GM04504 (cell line): ENCODE measurements at regions not wholly inside any gene's neighbourhood (a gene's known extent, or its start where the extent isn't known, plus 50 kb on each side); places are given as distances from the start of the nearest gene placed in this dataset.
A peak's percentile ranks its signal among the peaks of the same experiment; 100 is the strongest.

Experiments
- DNase-seq: peaks from one replicate; pipeline ENCODE4 v3.0.0-alpha.2; 2012; ENCODE audit warnings: low read depth

DNA sequence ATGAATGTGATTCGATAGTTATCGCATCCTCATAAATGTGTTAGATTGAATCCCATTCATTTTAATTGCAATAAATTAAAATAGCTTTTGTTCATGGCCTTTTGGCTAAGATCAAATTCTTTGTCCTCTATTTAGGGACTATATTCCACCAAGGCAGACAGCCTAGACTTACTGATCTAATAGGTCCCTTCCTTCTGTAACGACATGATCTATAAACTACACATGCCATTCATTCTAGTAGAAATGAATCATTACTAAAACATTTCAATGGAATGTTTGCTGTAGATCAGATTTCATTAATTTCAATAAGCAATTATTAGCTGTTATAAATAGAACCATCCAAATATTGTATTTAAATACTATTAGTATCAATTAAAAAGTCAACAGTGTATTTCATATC lies 526.6 kb upstream of the KLHL1 start:
- DNase-seq: no peak

DNA sequence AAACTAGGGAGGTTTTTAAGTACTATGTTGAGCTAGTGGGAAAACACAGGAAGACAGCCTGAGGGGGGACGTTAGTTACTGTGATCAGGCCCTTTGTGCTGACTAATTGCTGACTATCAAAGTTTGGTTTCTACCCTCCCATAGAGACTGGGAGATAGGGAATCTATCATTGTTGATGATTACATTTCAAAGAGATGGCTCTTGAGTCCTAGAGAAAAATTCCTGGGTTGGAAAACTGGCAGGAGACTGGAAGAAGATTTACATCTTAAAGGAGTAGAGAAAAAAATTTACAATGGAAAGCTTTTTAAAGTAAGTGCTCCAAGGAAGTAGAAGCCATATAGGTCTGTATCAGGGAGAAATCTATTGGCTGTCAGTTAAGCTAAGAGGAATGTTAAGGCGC lies 522.0 kb upstream of the KLHL1 start:
- DNase-seq: no peak

- DNase-seq: no peak
These were observed 515.0 kb upstream of the KLHL1 start for GRCh38 chr13:70623239-70623638.

GRCh38 chr13:70622796-70623195 lies 514.5 kb upstream of the KLHL1 start:
- no peak for DNase-seq

DNA sequence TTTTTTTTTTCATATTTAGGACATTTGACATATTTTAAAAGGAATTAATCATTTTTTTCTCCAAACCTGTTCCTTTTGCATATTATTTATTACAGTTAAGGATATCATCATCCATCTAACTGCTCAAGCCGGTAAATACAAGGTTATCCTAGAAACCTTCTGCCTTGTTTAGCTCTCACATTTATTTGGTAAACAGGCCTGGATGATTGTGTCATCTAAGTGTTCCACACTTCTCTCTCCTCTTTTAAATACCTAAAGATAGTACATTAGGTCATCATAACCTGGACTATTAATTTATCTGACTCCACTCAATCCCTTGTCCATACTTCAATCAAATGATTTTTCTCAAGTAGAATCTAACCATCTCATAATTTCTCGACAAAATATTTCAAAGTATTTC lies 511.7 kb upstream of the KLHL1 start:
- no peak for DNase-seq

- no peak for DNase-seq
These were observed 508.6 kb upstream of the KLHL1 start for GRCh38 chr13:70616847-70617246.

GRCh38 chr13:70613295-70613694 lies 505.0 kb upstream of the KLHL1 start:
- no peak for DNase-seq

- DNase-seq: no peak
These were observed 504.6 kb upstream of the KLHL1 start for GRCh38 chr13:70612881-70613280.

DNA sequence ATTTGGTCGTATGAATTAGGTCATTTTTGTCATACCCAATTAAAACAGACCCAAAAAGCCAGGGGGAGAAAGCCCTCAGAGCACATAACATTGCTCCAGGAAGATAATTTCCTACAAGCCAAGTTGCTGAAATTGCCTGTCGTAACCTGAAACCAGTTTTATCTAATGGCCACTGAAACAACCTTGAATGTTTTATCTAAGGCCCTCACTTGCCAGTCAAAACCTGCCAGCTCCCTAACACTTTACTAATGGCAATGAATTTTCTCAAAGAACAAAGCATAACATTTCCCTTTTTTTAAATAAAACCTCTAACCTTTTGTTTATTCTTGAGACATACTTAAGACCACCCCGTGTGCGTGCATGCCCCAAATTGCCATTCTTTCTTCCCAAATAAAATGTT lies 496.2 kb upstream of the KLHL1 start:
- no peak for DNase-seq

DNA sequence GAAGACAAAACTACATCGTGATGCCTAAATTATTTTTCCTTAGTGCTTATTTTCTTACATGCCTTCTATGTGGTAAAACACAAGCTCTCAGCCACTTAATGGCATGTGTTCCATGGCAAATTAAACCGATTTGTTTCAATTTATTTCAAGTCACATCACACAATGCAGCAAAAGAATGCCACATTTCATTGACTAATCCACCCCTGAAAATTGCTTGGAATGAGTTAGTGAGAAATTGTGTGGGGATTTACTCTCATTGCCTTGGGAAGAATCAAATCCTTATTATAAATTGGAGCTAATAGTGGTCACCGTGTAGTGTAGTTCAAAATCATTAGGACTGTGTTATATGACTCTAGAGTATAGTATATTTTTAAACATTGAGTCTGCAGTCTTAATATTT lies 485.5 kb upstream of the KLHL1 start:
- DNase-seq: no peak

DNA sequence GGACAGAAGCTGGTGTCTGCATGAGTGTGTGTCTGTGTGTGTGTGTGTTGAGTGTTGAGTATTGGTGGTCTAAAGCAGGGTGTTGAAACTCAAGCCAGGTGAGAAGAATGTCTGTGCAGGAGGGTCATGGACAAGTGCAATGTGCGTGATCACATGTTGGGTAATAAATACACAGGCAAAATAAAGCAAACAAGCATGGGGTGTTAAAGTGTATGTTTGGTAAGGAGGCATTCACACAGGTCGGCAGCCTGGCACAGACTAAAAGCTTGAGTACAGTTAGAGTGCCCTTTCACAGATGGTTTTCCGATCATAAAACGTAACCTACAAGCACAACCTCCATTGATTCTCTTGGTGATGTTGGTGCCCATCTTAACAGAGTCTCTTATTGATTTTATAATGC lies 476.9 kb upstream of the KLHL1 start:
- DNase-seq: no peak

- no peak for DNase-seq
These were observed 472.6 kb upstream of the KLHL1 start for GRCh38 chr13:70580825-70581224.

DNA sequence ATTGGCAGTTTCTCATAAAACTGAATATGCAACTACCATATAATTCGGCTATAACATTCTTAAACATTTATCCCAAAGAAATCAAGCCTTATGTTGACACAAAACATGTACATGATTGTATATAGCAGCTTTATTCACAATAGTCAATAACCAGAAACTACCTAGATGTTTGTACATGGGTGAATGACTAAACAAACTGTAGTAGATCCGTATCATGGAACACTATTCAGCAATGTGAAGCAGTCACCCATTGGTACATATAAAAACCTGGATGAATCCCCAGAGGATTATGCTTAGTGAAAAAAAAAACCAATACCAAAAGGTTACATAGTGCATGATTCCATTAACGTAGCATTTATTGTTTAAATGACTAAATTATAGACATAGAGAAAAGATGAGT lies 471.7 kb upstream of the KLHL1 start:
- no peak for DNase-seq

GRCh38 chr13:70571221-70571620 lies 463.0 kb upstream of the KLHL1 start:
- DNase-seq: no peak

GRCh38 chr13:70568571-70568970 lies 460.3 kb upstream of the KLHL1 start:
- peak; percentile 3 for DNase-seq

- no peak for DNase-seq
These were observed 436.5 kb upstream of the KLHL1 start for GRCh38 chr13:70544706-70545105.

DNA sequence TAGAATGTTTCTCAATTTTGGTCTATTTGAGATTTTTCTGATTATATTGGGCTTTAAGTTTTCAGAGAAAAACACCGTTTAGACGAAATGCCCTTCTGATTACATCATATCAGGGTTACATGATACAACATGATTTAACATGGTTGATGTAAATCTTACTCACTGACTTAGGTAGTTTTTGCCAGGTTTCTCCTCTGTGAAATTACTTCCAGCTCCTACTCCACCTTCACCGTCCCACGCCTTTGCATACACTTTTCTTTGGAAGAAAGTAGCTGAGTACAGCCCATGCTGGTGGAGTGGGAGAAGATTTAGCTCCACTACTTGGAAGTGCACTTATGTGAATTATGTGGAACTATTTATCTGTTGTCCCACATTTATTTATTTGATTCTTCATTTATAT lies 433.2 kb upstream of the KLHL1 start:
- DNase-seq: no peak

DNA sequence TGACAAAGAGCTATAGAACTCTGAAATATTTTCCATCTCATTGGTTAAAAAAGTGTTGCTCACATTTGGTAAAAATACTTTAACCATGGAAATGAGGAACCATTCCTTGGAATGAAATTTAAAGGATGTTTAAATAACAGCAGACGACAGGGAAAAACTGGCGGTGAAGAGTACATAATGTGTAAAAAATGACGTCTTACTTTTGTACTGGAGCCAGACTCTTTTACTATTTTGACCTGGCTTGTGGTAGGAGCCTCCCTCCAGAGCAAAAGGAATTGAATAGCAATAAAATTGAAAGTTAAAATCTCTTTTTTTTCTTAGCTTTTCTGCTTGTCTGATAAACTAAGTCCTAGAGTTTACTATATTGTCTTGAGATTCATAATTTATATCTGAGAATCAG lies 426.2 kb upstream of the KLHL1 start:
- no peak for DNase-seq

DNA sequence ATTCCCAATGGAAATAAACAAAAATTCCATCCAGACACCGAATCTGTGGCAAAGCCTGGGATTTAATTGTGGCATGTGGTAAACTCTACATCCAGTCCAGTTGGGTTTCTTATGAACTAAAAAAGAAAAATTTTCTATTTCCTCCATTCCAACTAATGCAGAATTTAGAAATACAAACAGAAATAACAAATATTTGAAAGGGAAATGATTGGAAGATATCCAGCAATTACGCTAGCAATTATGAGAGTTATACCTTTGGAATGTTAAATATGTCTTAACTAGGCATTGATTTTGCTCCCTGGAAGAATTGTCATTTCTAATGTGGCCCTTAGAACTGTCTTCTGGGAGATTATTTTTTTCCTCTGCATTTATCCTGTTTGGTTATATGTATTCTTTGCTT lies 421.4 kb upstream of the KLHL1 start:
- DNase-seq: no peak

DNA sequence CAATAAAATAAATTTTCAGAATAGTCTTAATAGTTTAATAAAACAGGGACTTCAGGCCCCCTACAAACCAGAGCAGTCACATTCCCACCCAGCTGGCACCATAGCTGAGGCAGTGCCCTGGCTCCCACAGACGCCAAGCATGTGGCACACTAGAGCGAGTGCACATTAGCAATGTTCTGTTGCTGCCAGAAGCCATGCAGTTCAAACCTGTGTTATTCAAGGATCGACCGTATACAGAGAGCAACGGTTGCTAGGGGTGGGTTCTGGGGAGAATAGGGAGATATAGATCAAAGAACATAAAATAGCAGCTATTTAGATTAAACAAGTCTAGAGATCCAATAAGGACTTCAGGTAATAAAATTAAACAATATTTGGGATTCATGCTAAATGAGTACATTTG lies 419.3 kb upstream of the KLHL1 start:
- DNase-seq: no peak

DNA sequence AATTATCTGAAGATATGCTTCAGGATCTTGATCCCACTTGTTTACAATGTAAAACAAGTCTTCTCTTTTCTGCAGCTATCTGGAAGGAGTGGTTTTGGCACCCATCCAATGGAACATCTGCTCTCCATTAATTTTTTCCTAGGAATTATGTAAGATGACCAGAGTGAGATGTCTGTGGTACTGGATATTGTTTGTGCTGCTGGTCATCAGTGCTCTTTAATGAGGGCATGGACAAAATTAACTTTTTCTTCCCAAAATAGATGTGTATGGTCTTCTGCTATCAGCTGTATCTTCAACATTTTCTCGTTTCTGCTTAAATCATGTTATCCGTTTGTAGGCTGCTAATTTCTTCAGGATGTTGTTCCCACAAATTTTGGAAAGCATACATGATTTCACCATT lies 415.4 kb upstream of the KLHL1 start:
- DNase-seq: no peak

DNA sequence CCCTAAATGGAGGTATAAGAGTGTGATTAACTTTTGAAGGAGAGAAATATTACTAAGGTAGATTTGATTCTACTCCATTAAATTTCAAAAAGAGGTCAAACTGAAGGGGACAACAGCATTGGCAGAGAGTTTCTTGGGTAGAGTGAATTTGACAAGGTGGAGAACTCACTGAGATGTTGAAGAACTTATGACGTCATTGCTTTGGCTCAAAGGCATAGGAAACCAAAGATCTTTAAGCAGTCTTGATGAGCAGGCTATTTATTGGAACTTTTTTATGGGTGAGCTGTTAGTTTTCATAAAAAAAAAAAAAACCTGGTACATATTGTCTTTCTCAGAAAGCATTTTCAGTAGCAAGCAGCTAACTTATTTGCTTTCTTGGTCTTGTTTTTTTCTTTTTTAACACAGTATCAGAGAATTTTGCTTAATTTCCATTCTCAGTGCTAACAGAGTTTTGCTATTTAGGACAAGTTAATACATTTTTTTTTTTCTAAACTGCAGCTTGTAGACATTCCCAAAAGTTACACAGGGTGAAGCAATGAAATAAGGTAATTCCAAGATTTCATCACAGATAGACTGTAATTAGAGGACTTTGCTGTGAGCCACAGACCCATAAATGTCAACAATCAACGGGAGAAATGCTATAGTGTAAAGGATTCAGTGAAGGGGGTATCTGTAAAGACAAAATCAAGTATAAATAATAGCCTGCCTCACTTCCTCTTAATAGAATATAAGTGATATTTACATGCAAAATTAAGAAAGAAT lies 412.2 kb upstream of the KLHL1 start:
- no peak for DNase-seq

DNA sequence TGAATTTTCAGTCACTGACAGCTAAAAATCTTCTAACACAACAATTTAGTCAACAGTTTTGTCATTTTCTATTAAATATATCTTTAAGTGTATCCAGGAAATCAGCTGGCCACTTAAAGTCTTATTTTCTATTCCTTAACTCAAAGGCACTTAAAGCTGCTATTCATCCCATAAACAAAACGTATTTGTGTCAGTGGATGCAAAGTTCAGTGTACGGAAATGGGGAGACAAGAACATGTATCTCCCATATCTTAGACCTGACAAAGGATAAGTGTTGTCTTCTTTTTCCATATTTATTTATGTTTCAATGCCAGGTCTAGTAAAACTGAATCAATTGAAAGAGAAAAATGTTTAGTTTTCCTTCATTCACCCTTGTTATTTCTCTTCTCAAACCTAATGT lies 409.8 kb upstream of the KLHL1 start:
- DNase-seq: no peak

DNA sequence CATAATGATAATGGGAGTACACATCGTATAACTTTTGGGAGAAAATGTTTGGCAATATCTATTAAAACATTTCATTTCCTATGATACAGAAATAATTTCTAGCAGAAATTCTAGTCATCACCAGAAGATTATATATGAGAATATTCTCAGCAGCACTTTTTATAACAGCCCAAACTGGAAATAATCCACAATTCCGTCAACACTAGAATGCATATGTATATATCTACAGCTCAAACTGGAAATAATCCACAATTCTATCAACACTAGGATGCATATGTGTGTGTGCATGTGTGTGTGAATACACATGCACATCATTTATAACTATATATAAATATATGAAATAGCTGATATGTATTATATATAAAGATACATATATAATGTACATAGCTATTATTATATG lies 408.0 kb upstream of the KLHL1 start:
- no peak for DNase-seq
